Stomach (tissue), 8 donors: ENCODE measurements at regions not wholly inside any gene's neighbourhood (a gene's known extent, or its start where the extent isn't known, plus 50 kb on each side); places are given as distances from the start of the nearest gene placed in this dataset.

Experiments used
- DNase-seq, 2 donors: peaks; one replicate each; pipeline versions ENCODE4 v3.0.0 to v3.0.0-alpha.2; 2013 to 2019
- H3K27ac ChIP-seq, 5 donors: fragments of 200-600 bp in 4 of 5; sonication (generic) in 4 of 5; one replicate each; pipeline ENCODE4 v1.5.1; 2013 to 2019; ENCODE audit warnings: mild to moderate bottlenecking in 1 of 5, moderate library complexity in 1 of 5
- H3K27me3 ChIP-seq, 3 donors: fragments of 200-600 bp; sonication (generic); one replicate each; pipeline ENCODE4 v1.5.1; 2017 to 2019; ENCODE audit warnings: mixed run types in 1 of 3
- H3K36me3 ChIP-seq, 4 donors: fragments of 200-600 bp; sonication (generic); 1 replicate in 3 of 4; 2 replicates in 1 of 4; pipeline ENCODE4 v1.5.1; 2016 to 2019
- H3K4me1 ChIP-seq, 4 donors: fragments of 200-600 bp; sonication (generic); one replicate each; pipeline ENCODE4 v1.5.1; 2016 to 2019
- H3K4me3 ChIP-seq, 4 donors: fragments of 200-600 bp; sonication (generic) in 3 of 4; one replicate each; pipeline ENCODE4 v1.5.1; 2016 to 2019; ENCODE audit warnings: mild to moderate bottlenecking in 1 of 4
- H3K9me3 ChIP-seq, 4 donors: fragments of 200-600 bp; sonication (generic); one replicate each; pipeline ENCODE4 v1.5.1; 2016 to 2019
- EP300 ChIP-seq: sonication (generic); formaldehyde crosslinking; IDR thresholded peaks from one replicate; pipeline ENCODE4 v1.6.1; 2017; ENCODE audit warnings: antibody characterized with exemption
- POLR2A ChIP-seq, 4 donors: fragments of 450-650 bp; IDR thresholded peaks; one replicate each; pipeline ENCODE4 v1.6.1; 2016; ENCODE audit warnings: antibody characterized with exemption in 4 of 4, control low read depth in 2 of 4, mild to moderate bottlenecking in 1 of 4, moderate library complexity in 1 of 4
- POLR2AphosphoS5 ChIP-seq, 3 donors: sonication (generic); formaldehyde crosslinking; IDR thresholded peaks; one replicate each; pipeline ENCODE4 v1.6.1; 2016; ENCODE audit warnings: antibody characterized with exemption in 3 of 3
- WGBS, 5 donors: extraction: QIAGEN DNeasy Blood & Tissue Kit in 3 of 5; methylation state at CpG; one replicate each; pipeline versions ENCODE4 v1.1.5 to v1.1.7; 2013 to 2018; 5-methylcytosine and 5-hydroxymethylcytosine counted together
- intact Hi-C: fragments of 100-400 bp; cut with DNase I; formaldehyde crosslinking; loops from one replicate; pipeline ENCODE4 v1.15.1; 2023; ENCODE audit warnings: low total_unique reads
- TF ChIP-seq, protein P1 (sequence below), 7 experiments: fragments of 450-650 bp in 4 of 7; fragments of 200-600 bp in 3 of 7; sonication (generic) in 3 of 7; IDR thresholded peaks; one replicate each; pipeline ENCODE4 v1.5.1; 2016 to 2019; ENCODE audit warnings: antibody characterized with exemption in 7 of 7, control low read depth in 2 of 7, mild to moderate bottlenecking in 1 of 7
- donor health status: healthy with polysubstance abuse.
- donor health status: Bipolar disorder and iron deficiency.
- donor health status: healthy.

DNA sequence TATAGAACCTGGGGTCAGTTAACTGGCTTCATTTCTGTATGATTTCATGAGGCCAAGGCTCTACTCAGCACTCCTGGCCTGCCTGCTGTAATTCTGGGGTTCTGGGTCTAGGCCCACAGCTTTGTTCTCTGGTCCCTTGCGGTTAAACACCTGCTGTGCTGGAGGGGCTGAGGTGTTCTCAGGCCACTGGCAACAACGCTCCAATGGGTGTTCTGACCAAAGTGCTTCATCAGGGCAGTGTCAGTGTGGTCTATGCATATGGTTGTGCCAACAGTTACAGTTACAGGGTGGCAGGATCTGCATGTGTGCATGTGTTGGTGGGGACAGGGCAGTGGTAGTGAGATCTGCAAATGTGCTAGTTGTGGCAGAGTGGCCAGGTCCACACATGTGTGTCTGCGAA lies 64.1 kb upstream of the GMNC start:
- Histone ChIP-seq H3K4me3 (no peak overlapping the region), H3K4me1 (no peaks in the 10 kb centered on the region), H3K36me3 (no peaks in the 10 kb centered on the region), H3K27ac (no peak overlapping the region), H3K9me3 (no peaks in the 10 kb centered on the region), H3K27me3 (no peaks in the 10 kb centered on the region)
- no peak for DNase-seq
- no peak for TF ChIP-seq POLR2A (IDR thresholded peaks at IDR 0.05)
- TF ChIP-seq EP300: no peak
- TF ChIP-seq, protein P1, sequence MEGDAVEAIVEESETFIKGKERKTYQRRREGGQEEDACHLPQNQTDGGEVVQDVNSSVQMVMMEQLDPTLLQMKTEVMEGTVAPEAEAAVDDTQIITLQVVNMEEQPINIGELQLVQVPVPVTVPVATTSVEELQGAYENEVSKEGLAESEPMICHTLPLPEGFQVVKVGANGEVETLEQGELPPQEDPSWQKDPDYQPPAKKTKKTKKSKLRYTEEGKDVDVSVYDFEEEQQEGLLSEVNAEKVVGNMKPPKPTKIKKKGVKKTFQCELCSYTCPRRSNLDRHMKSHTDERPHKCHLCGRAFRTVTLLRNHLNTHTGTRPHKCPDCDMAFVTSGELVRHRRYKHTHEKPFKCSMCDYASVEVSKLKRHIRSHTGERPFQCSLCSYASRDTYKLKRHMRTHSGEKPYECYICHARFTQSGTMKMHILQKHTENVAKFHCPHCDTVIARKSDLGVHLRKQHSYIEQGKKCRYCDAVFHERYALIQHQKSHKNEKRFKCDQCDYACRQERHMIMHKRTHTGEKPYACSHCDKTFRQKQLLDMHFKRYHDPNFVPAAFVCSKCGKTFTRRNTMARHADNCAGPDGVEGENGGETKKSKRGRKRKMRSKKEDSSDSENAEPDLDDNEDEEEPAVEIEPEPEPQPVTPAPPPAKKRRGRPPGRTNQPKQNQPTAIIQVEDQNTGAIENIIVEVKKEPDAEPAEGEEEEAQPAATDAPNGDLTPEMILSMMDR (IDR thresholded peaks at IDR 0.05): no peak
- intact Hi-C loops: no loop called here
- 75 to 91% (median 85%) methylated on average over 2 to 3 of the region's 3 CpGs for WGBS, 5 donors

DNA sequence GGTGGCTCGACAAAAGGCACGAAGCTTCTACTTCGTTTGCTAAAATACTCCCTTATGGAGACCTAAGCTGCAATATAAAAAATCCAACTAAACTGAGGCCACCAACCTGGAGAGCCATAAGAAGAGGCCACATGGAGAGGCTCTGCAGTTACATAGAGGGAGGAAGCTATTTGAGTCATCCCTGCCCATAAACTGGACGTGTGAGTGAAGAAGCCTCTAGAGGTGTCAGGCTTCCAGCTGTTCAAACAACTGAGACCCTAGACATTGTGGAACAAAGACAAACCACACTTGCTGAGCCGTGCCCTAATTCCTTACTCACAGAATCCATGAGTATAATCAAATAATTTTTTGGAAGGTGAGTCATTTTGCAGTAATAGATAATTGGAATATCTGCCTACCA lies 50.2 kb upstream of the GMNC start:
- DNase-seq: no peak
- intact Hi-C loops: no loop called here
- Histone ChIP-seq H3K4me3 (no peak overlapping the region), H3K27ac (no peak overlapping the region), H3K4me1 (no peaks in the 10 kb centered on the region), H3K36me3 (no peaks in the 10 kb centered on the region), H3K9me3 (no peaks in the 10 kb centered on the region), H3K27me3 (no peaks in the 10 kb centered on the region)
- TF ChIP-seq, protein P1 (IDR thresholded peaks at IDR 0.05): no peak
- TF ChIP-seq POLR2AphosphoS5 (IDR thresholded peaks at IDR 0.05) (no peak), EP300 (no peak), POLR2A (IDR thresholded peaks at IDR 0.05) (no peak)
- WGBS, 5 donors: 56 to 62% (median 59%) methylated on average over 5 of the region's 5 CpGs
